SU-DHL-6 (cell line): ENCODE measurements at regions not wholly inside any gene's neighbourhood (a gene's known extent, or its start where the extent isn't known, plus 50 kb on each side); places are given as distances from the start of the nearest gene placed in this dataset.

Experiments used
- CTCF ChIP-seq: fragments of 200-600 bp; sonication (generic); IDR thresholded peaks from one replicate; pipeline ENCODE4 v1.5.1; 2017; ENCODE audit warnings: antibody characterized with exemption, mild to moderate bottlenecking, low read length, moderate library complexity; ENCODE audit not compliant: insufficient read depth, poor library complexity, severe bottlenecking
- EZH2phosphoT487 ChIP-seq: fragments of 200-600 bp; sonication (generic), shearing (Covaris generic); conservative IDR thresholded peaks from 2 replicates; pipeline ENCODE4 v1.6.1; 2018; ENCODE audit warnings: mild to moderate bottlenecking, antibody characterized with exemption, low read length, moderate library complexity, mixed read lengths

- no peak for TF ChIP-seq CTCF
- no peak for TF ChIP-seq EZH2phosphoT487
These were observed 192.9 kb upstream of the NECTIN3 start for GRCh38 chr3:110878692-110879091.
